Osteoblast (primary cell): ENCODE measurements at regions not wholly inside any gene's neighbourhood (a gene's known extent, or its start where the extent isn't known, plus 50 kb on each side); places are given as distances from the start of the nearest gene placed in this dataset.

Experiments used
- DNase-seq: peaks from one replicate; pipeline ENCODE4 v3.0.0; 2011; ENCODE audit warnings: low spot score, mixed read lengths; ENCODE audit not compliant: insufficient read length; ENCODE audit errors: missing footprints
- H2AFZ ChIP-seq: 2 replicates; pipeline ENCODE4 v1.6.0; 2011; ENCODE audit warnings: mild to moderate bottlenecking, low read length
- H3K27ac ChIP-seq: 2 replicates; pipeline ENCODE4 v1.5.1; 2011; ENCODE audit warnings: mild to moderate bottlenecking, low read depth, low read length, moderate library complexity
- H3K27me3 ChIP-seq: 2 replicates; pipeline ENCODE4 v1.6.0; 2012; ENCODE audit warnings: mild to moderate bottlenecking, control low read depth, inconsistent platforms, low read length, moderate library complexity; ENCODE audit not compliant: insufficient read depth
- H3K36me3 ChIP-seq: 2 replicates; pipeline ENCODE4 v1.5.1; 2011; ENCODE audit warnings: mild to moderate bottlenecking, low read length, control low read depth, moderate library complexity; ENCODE audit not compliant: insufficient read depth
- H3K4me1 ChIP-seq: 2 replicates; pipeline ENCODE4 v1.5.1; 2011; ENCODE audit warnings: mild to moderate bottlenecking, low read length, control low read depth, moderate library complexity; ENCODE audit not compliant: insufficient read depth
- H3K4me2 ChIP-seq: 2 replicates; pipeline ENCODE4 v1.6.0; 2011; ENCODE audit warnings: mild to moderate bottlenecking, low read length; ENCODE audit not compliant: insufficient read depth
- H3K4me3 ChIP-seq: fragments of 200-600 bp; sonication (generic); 3 replicates; pipeline ENCODE4 v1.5.1; 2012; ENCODE audit warnings: mild to moderate bottlenecking, low read length, inconsistent platforms; ENCODE audit not compliant: insufficient read depth
- H3K79me2 ChIP-seq: 2 replicates; pipeline ENCODE4 v1.6.0; 2012; ENCODE audit warnings: mild to moderate bottlenecking, low read length, control low read depth, inconsistent platforms; ENCODE audit not compliant: insufficient read depth
- H3K9me3 ChIP-seq: 2 replicates; pipeline ENCODE4 v1.5.1; 2011; ENCODE audit warnings: low read depth, low read length, control low read depth
- H4K20me1 ChIP-seq: 2 replicates; pipeline ENCODE4 v1.6.0; 2012; ENCODE audit warnings: mild to moderate bottlenecking, low read length, control low read depth; ENCODE audit not compliant: insufficient read depth
- TF ChIP-seq, protein P1 (sequence below): IDR thresholded peaks from 2 replicates; pipeline ENCODE4 v1.5.1; 2011; ENCODE audit warnings: mild to moderate bottlenecking, low read depth, low read length, moderate library complexity; ENCODE audit errors: extremely low read depth

DNA sequence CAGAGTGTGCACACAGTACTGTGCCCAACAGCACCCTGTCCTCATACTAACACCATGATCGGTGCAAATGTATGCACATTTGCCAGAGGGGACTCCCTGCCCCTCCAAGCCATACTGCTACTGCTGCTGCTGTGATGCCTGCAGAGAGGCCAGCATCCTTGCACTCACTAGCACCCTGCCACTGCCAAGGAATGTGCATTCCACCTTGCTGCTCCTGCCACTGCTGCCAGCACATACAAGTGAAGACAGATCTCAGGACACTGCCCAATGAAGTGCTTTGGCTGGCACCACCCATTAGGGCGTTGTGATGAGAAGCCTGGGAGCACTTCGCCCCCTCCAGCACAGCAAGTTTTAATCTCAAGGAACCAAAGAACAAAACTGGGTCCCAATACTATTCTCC is 146.3 kb upstream of the DMD start:
- Histone ChIP-seq H3K79me2 (no peaks in the 10 kb centered on the region), H4K20me1 (no peaks in the 10 kb centered on the region), H3K9me3 (peaks cover 3% of the 10 kb centered on the region), H3K4me1 (no peaks in the 10 kb centered on the region), H3K27ac (no peak overlapping the region), H3K27me3 (no peaks in the 10 kb centered on the region), H3K4me2 (no peak overlapping the region), H2AFZ (no peak overlapping the region), H3K36me3 (no peaks in the 10 kb centered on the region), H3K4me3 (no peak overlapping the region)
- TF ChIP-seq, protein P1, sequence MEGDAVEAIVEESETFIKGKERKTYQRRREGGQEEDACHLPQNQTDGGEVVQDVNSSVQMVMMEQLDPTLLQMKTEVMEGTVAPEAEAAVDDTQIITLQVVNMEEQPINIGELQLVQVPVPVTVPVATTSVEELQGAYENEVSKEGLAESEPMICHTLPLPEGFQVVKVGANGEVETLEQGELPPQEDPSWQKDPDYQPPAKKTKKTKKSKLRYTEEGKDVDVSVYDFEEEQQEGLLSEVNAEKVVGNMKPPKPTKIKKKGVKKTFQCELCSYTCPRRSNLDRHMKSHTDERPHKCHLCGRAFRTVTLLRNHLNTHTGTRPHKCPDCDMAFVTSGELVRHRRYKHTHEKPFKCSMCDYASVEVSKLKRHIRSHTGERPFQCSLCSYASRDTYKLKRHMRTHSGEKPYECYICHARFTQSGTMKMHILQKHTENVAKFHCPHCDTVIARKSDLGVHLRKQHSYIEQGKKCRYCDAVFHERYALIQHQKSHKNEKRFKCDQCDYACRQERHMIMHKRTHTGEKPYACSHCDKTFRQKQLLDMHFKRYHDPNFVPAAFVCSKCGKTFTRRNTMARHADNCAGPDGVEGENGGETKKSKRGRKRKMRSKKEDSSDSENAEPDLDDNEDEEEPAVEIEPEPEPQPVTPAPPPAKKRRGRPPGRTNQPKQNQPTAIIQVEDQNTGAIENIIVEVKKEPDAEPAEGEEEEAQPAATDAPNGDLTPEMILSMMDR, result no peak
- DNase-seq, result no peak

DNA sequence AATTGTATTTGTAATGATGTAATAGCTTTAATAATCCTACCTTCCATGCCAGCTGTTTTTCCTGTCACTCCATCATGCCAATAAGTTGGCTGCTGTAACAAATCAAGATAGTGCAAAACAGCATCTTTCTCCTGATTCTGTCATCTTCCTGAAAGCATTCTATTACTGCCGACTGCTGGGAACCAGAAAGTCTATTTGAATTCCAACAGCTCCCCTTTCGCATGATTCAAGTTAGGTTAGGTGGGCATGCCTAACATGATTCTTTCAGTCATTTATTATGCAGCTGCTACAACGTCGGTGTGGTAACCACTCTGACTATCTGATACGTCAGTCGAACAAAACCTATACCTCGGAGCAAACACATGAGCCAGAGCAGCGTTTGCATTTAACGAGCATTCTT is 127.9 kb upstream of the DMD start:
- no peak overlapping the region for H3K4me3 ChIP-seq
- H4K20me1 ChIP-seq, result no peaks in the 10 kb centered on the region
- H3K27me3 ChIP-seq, result no peaks in the 10 kb centered on the region
- H3K79me2 ChIP-seq, result no peaks in the 10 kb centered on the region
- H3K36me3 ChIP-seq, result no peaks in the 10 kb centered on the region
- H3K9me3 ChIP-seq, result no peaks in the 10 kb centered on the region
- H3K4me2 ChIP-seq, result no peak overlapping the region
- H3K4me1 ChIP-seq, result no peaks in the 10 kb centered on the region
- peak overlapping the region; percentile 10 for H2AFZ ChIP-seq
- DNase-seq, result no peak
- TF ChIP-seq, protein P1, result no peak
- no peak overlapping the region for H3K27ac ChIP-seq

DNA sequence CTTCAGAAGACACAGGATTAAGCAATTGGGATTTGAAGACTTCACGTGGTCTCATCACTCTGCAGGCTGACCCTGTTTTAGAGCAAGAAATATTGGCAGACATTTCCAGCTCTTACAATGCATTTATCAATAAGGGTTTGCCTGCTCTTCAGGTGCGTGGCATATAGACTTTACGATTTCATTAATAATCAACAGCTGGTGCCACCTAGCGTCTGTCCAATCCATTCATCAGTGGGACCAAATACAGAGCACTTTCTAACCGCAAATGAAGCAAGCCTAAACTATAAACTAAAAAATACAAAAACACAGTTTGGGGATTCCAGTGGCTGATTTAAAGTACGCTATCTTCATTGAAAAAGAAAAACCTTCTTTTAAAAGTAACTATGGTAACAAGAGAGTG is 125.4 kb upstream of the DMD start:
- no peaks in the 10 kb centered on the region for H4K20me1 ChIP-seq
- H3K36me3 ChIP-seq, result no peaks in the 10 kb centered on the region
- H3K27me3 ChIP-seq, result no peaks in the 10 kb centered on the region
- TF ChIP-seq, protein P1, result peak; percentile 18
- no peaks in the 10 kb centered on the region for H3K4me1 ChIP-seq
- no peak overlapping the region for H2AFZ ChIP-seq
- H3K9me3 ChIP-seq, result no peaks in the 10 kb centered on the region
- H3K4me2 ChIP-seq, result no peak overlapping the region
- no peak for DNase-seq
- H3K79me2 ChIP-seq, result no peaks in the 10 kb centered on the region
- no peak overlapping the region for H3K4me3 ChIP-seq
- no peak overlapping the region for H3K27ac ChIP-seq

DNA sequence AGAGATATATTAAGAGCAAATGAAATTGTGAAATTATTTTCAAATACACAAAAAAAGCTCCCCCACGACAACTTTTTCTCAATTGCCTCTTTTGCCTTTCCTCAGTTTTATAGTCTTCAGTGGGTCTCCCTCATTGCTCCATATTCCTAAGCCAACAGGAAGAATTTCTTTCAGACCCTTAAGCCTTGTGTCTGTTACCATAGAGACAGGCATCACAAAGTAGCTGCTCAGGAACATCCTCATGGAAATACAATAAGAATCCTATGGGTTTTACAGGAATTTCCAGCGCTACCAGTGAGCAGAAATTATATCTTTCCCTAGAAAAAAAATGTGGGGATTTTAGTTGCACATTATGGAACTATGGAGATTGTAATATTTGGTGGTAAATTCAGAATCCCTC is 121.9 kb upstream of the DMD start:
- H3K4me3 ChIP-seq, result no peak overlapping the region
- H3K79me2 ChIP-seq, result no peaks in the 10 kb centered on the region
- TF ChIP-seq, protein P1, result no peak
- H3K27me3 ChIP-seq, result no peaks in the 10 kb centered on the region
- no peaks in the 10 kb centered on the region for H3K36me3 ChIP-seq
- DNase-seq, result no peak
- H3K4me2 ChIP-seq, result no peak overlapping the region
- no peaks in the 10 kb centered on the region for H3K4me1 ChIP-seq
- no peak overlapping the region for H3K27ac ChIP-seq
- H4K20me1 ChIP-seq, result no peaks in the 10 kb centered on the region
- no peak overlapping the region for H2AFZ ChIP-seq
- no peaks in the 10 kb centered on the region for H3K9me3 ChIP-seq
